ENCODE measurements at regions not wholly inside any gene's neighbourhood (a gene's known extent, or its start where the extent isn't known, plus 50 kb on each side); places are given as distances from the start of the nearest gene placed in this dataset.

GRCh38 chr3:176208915-176209314 lies 988.4 kb downstream of the TBL1XR1 start:
- in situ Hi-C loops (cut with MboI) = no loop called here
- WGBS, 2 experiments (ENCODE audit: low coverage in 1 of 2, low lambda C conversion rate in 2 of 2, missing lambda C conversion rate in 2 of 2) = 46 to 56% methylated on average over 2 of the region's 2 CpGs
- Histone ChIP-seq H3K9ac (no peak overlapping the region), H3K9me3 (ENCODE audit: low read depth) (no peaks in the 10 kb centered on the region), H3K4me3 (no peak overlapping the region), H4K20me1 (ENCODE audit: insufficient read depth) (no peaks in the 10 kb centered on the region), H3K9me2 (ENCODE audit: insufficient read depth) (no peaks in the 10 kb centered on the region), H3K36me3 (ENCODE audit: low read depth) (no peaks in the 10 kb centered on the region), H3K27ac (no peak overlapping the region), H3K27me3 (replicated peaks; ENCODE audit: insufficient read depth) (no peaks in the 10 kb centered on the region), H3F3A (ENCODE audit: insufficient read depth) (no peaks in the 10 kb centered on the region), H3K79me2 (ENCODE audit: insufficient read depth) (no peaks in the 10 kb centered on the region), H3K4me1 (ENCODE audit: insufficient read depth) (no peaks in the 10 kb centered on the region), H2AFZ (no peak overlapping the region), H3K4me2 (ENCODE audit: unreplicated experiment) (no peak overlapping the region)
- TF ChIP-seq EZH2phosphoT487 (IDR thresholded peaks at IDR 0.05; ENCODE audit: insufficient read depth, low read depth) (no peak), EZH2 (IDR thresholded peaks at IDR 0.05; ENCODE audit: insufficient read depth, poor library complexity, severe bottlenecking) (no peak)
- no peak for DNase-seq

- no peaks in the 10 kb centered on the region for H3F3A ChIP-seq (ENCODE audit: insufficient read depth)
- WGBS, 2 experiments (ENCODE audit: low coverage in 1 of 2, low lambda C conversion rate in 2 of 2, missing lambda C conversion rate in 2 of 2) = 21 to 33% methylated on average over 1 of the region's 1 CpG
- H3K27ac ChIP-seq = no peak overlapping the region
- no peaks in the 10 kb centered on the region for H3K36me3 ChIP-seq (ENCODE audit: low read depth)
- H2AFZ ChIP-seq = no peak overlapping the region
- no peaks in the 10 kb centered on the region for H3K27me3 ChIP-seq (replicated peaks; ENCODE audit: insufficient read depth)
- no peaks in the 10 kb centered on the region for H4K20me1 ChIP-seq (ENCODE audit: insufficient read depth)
- no peak for DNase-seq
- H3K4me2 ChIP-seq (ENCODE audit: unreplicated experiment) = no peak overlapping the region
- H3K4me3 ChIP-seq = no peak overlapping the region
- H3K9ac ChIP-seq = no peak overlapping the region
- H3K79me2 ChIP-seq (ENCODE audit: insufficient read depth) = no peaks in the 10 kb centered on the region
- H3K9me3 ChIP-seq (ENCODE audit: low read depth) = no peaks in the 10 kb centered on the region
- TF ChIP-seq EZH2phosphoT487 (IDR thresholded peaks at IDR 0.05; ENCODE audit: insufficient read depth, low read depth) (no peak), EZH2 (IDR thresholded peaks at IDR 0.05; ENCODE audit: insufficient read depth, poor library complexity, severe bottlenecking) (no peak)
- no peaks in the 10 kb centered on the region for H3K9me2 ChIP-seq (ENCODE audit: insufficient read depth)
- no peaks in the 10 kb centered on the region for H3K4me1 ChIP-seq (ENCODE audit: insufficient read depth)
- in situ Hi-C loops (cut with MboI) = no loop called here
These were observed 989.0 kb downstream of the TBL1XR1 start for GRCh38 chr3:176208283-176208682.

- Histone ChIP-seq H3K79me2 (ENCODE audit: insufficient read depth) (no peaks in the 10 kb centered on the region), H3K4me2 (ENCODE audit: unreplicated experiment) (no peak overlapping the region), H3K9me2 (ENCODE audit: insufficient read depth) (no peaks in the 10 kb centered on the region), H3F3A (ENCODE audit: insufficient read depth) (no peaks in the 10 kb centered on the region), H3K4me1 (ENCODE audit: insufficient read depth) (no peaks in the 10 kb centered on the region), H3K36me3 (ENCODE audit: low read depth) (no peaks in the 10 kb centered on the region), H2AFZ (no peak overlapping the region), H3K27ac (no peak overlapping the region), H4K20me1 (ENCODE audit: insufficient read depth) (no peaks in the 10 kb centered on the region), H3K4me3 (no peak overlapping the region), H3K27me3 (replicated peaks; ENCODE audit: insufficient read depth) (no peaks in the 10 kb centered on the region), H3K9me3 (ENCODE audit: low read depth) (no peaks in the 10 kb centered on the region), H3K9ac (no peak overlapping the region)
- no peak for DNase-seq
- 67 to 77% methylated on average over 2 of the region's 2 CpGs for WGBS, 2 experiments (ENCODE audit: low coverage in 1 of 2, low lambda C conversion rate in 2 of 2, missing lambda C conversion rate in 2 of 2)
- TF ChIP-seq EZH2 (IDR thresholded peaks at IDR 0.05; ENCODE audit: insufficient read depth, poor library complexity, severe bottlenecking) (no peak), EZH2phosphoT487 (IDR thresholded peaks at IDR 0.05; ENCODE audit: insufficient read depth, low read depth) (no peak)
- in situ Hi-C loops (cut with MboI) = no loop called here
These were observed 990.5 kb downstream of the TBL1XR1 start for GRCh38 chr3:176206809-176207208.

GRCh38 chr3:176202652-176203051 lies 994.6 kb downstream of the TBL1XR1 start:
- Histone ChIP-seq H2AFZ (peak overlapping the region; percentile 52; the same call in 1 of the 2 replicates), H3K27ac (no peak overlapping the region), H3F3A (ENCODE audit: insufficient read depth) (no peaks in the 10 kb centered on the region), H3K4me2 (ENCODE audit: unreplicated experiment) (no peak overlapping the region), H3K9me2 (ENCODE audit: insufficient read depth) (no peaks in the 10 kb centered on the region), H3K4me3 (no peak overlapping the region), H3K36me3 (ENCODE audit: low read depth) (no peaks in the 10 kb centered on the region), H3K9ac (no peak overlapping the region), H3K4me1 (ENCODE audit: insufficient read depth) (no peaks in the 10 kb centered on the region), H4K20me1 (ENCODE audit: insufficient read depth) (no peaks in the 10 kb centered on the region), H3K9me3 (ENCODE audit: low read depth) (no peaks in the 10 kb centered on the region), H3K79me2 (ENCODE audit: insufficient read depth) (no peaks in the 10 kb centered on the region), H3K27me3 (replicated peaks; ENCODE audit: insufficient read depth) (no peaks in the 10 kb centered on the region)
- WGBS, 2 experiments (ENCODE audit: low coverage in 1 of 2, low lambda C conversion rate in 2 of 2, missing lambda C conversion rate in 2 of 2) = 39 to 46% methylated on average over 2 of the region's 2 CpGs
- in situ Hi-C loops (cut with MboI) = no loop called here
- no peak for DNase-seq
- no peak for TF ChIP-seq EZH2phosphoT487 (IDR thresholded peaks at IDR 0.05; ENCODE audit: insufficient read depth, low read depth)
- no peak for TF ChIP-seq EZH2 (IDR thresholded peaks at IDR 0.05; ENCODE audit: insufficient read depth, poor library complexity, severe bottlenecking)

GRCh38 chr3:176193032-176193730 lies 1004.1 kb downstream of the TBL1XR1 start:
- no peaks in the 10 kb centered on the region for H3K79me2 ChIP-seq (ENCODE audit: insufficient read depth)
- no peak overlapping the region for H2AFZ ChIP-seq
- H3K9ac ChIP-seq = no peak overlapping the region
- no peak overlapping the region for H3K4me2 ChIP-seq (ENCODE audit: unreplicated experiment)
- H3K4me3 ChIP-seq = no peak overlapping the region
- H4K20me1 ChIP-seq (ENCODE audit: insufficient read depth) = no peaks in the 10 kb centered on the region
- no peak for TF ChIP-seq EZH2phosphoT487 (IDR thresholded peaks at IDR 0.05; ENCODE audit: insufficient read depth, low read depth)
- TF ChIP-seq EZH2 (IDR thresholded peaks at IDR 0.05; ENCODE audit: insufficient read depth, poor library complexity, severe bottlenecking) = no peak
- in situ Hi-C loops (cut with MboI) = no loop called here
- H3K9me2 ChIP-seq (ENCODE audit: insufficient read depth) = no peaks in the 10 kb centered on the region
- H3K4me1 ChIP-seq (ENCODE audit: insufficient read depth) = no peaks in the 10 kb centered on the region
- no peaks in the 10 kb centered on the region for H3K27me3 ChIP-seq (replicated peaks; ENCODE audit: insufficient read depth)
- no peak for DNase-seq
- no peaks in the 10 kb centered on the region for H3F3A ChIP-seq (ENCODE audit: insufficient read depth)
- H3K9me3 ChIP-seq (ENCODE audit: low read depth) = no peaks in the 10 kb centered on the region
- no peak overlapping the region for H3K27ac ChIP-seq
- H3K36me3 ChIP-seq (ENCODE audit: low read depth) = no peaks in the 10 kb centered on the region
